DND-41 (cell line): ENCODE measurements at regions not wholly inside any gene's neighbourhood (a gene's known extent, or its start where the extent isn't known, plus 50 kb on each side); places are given as distances from the start of the nearest gene placed in this dataset.

Experiments
- ATAC-seq: fragments of 200-7000 bp; cut with Tn5 transposase; 3 replicates; pipeline ENCODE4 v1.9.1; 2021; ENCODE audit warnings: low read depth; ENCODE audit not compliant: insufficient read depth
- DNase-seq: peaks from one replicate; pipeline ENCODE4 v3.0.0-alpha.2; 2020
- H2AFZ ChIP-seq: 2 replicates; pipeline ENCODE4 v1.6.0; 2012; ENCODE audit warnings: low read depth, low read length
- H3K27ac ChIP-seq: 2 replicates; pipeline ENCODE4 v1.5.1; 2012; ENCODE audit warnings: low read length, inconsistent platforms
- H3K27me3 ChIP-seq: fragments of 200-600 bp; sonication (generic); 2 replicates; pipeline ENCODE4 v1.6.0; 2012; ENCODE audit warnings: low read length, mild to moderate bottlenecking, inconsistent platforms; ENCODE audit not compliant: insufficient read depth, poor library complexity
- H3K36me3 ChIP-seq: 2 replicates; pipeline ENCODE4 v1.5.1; 2012; ENCODE audit warnings: low read length, inconsistent platforms; ENCODE audit not compliant: insufficient read depth
- H3K4me1 ChIP-seq: 2 replicates; pipeline ENCODE4 v1.5.1; 2012; ENCODE audit warnings: mild to moderate bottlenecking, low read length; ENCODE audit not compliant: insufficient read depth
- H3K4me2 ChIP-seq: 2 replicates; pipeline ENCODE4 v1.6.0; 2012; ENCODE audit warnings: mild to moderate bottlenecking, moderate library complexity, low read length, inconsistent platforms; ENCODE audit not compliant: insufficient read depth
- H3K4me3 ChIP-seq, 2 experiments: fragments of 200-600 bp in 1 of 2; shearing (Covaris generic) in 1 of 2; 2 replicates each; pipeline ENCODE4 v1.5.1; 2012 to 2016; ENCODE audit warnings: inconsistent platforms in 2 of 2, low read length in 2 of 2, mild to moderate bottlenecking in 2 of 2, low read depth in 1 of 2, moderate library complexity in 1 of 2
- H3K79me2 ChIP-seq: 2 replicates; pipeline ENCODE4 v1.6.0; 2012; ENCODE audit warnings: low read length, inconsistent platforms; ENCODE audit not compliant: insufficient read depth
- H3K9ac ChIP-seq: 2 replicates; pipeline ENCODE4 v1.6.0; 2012; ENCODE audit warnings: low read depth, mild to moderate bottlenecking, inconsistent platforms, low read length, moderate library complexity
- H3K9me3 ChIP-seq: 2 replicates; pipeline ENCODE4 v1.5.1; 2012; ENCODE audit warnings: low read length, moderate library complexity, mild to moderate bottlenecking, inconsistent platforms; ENCODE audit not compliant: insufficient read depth, severe bottlenecking
- H4K20me1 ChIP-seq: 2 replicates; pipeline ENCODE4 v1.6.0; 2012; ENCODE audit warnings: low read length; ENCODE audit not compliant: insufficient read depth
- EZH2 ChIP-seq: IDR thresholded peaks from 3 replicates; pipeline ENCODE4 v1.6.1; 2012; ENCODE audit warnings: borderline replicate concordance, low read depth, mild to moderate bottlenecking, moderate library complexity, low read length, inconsistent platforms; ENCODE audit not compliant: severe bottlenecking
- TF ChIP-seq, protein P1 (sequence below): IDR thresholded peaks from 2 replicates; pipeline ENCODE4 v1.5.1; 2012; ENCODE audit warnings: borderline replicate concordance, low read length, moderate library complexity, mild to moderate bottlenecking; ENCODE audit not compliant: poor library complexity, severe bottlenecking; ENCODE audit errors: extremely low read depth

- ATAC-seq (no peak), DNase-seq (no peak)
- Histone ChIP-seq H3K4me1 (no peaks in the 10 kb centered on the region), H3K79me2 (no peaks in the 10 kb centered on the region), H3K27me3 (peaks cover 5% of the 10 kb centered on the region), H3K9ac (no peak overlapping the region), H3K27ac (no peak overlapping the region), H4K20me1 (no peaks in the 10 kb centered on the region), H3K4me2 (no peak overlapping the region), H3K36me3 (no peaks in the 10 kb centered on the region), H2AFZ (no peak overlapping the region), H3K9me3 (no peaks in the 10 kb centered on the region), H3K4me3 (no peak overlapping the region)
- no peak for TF ChIP-seq EZH2
- TF ChIP-seq, protein P1, sequence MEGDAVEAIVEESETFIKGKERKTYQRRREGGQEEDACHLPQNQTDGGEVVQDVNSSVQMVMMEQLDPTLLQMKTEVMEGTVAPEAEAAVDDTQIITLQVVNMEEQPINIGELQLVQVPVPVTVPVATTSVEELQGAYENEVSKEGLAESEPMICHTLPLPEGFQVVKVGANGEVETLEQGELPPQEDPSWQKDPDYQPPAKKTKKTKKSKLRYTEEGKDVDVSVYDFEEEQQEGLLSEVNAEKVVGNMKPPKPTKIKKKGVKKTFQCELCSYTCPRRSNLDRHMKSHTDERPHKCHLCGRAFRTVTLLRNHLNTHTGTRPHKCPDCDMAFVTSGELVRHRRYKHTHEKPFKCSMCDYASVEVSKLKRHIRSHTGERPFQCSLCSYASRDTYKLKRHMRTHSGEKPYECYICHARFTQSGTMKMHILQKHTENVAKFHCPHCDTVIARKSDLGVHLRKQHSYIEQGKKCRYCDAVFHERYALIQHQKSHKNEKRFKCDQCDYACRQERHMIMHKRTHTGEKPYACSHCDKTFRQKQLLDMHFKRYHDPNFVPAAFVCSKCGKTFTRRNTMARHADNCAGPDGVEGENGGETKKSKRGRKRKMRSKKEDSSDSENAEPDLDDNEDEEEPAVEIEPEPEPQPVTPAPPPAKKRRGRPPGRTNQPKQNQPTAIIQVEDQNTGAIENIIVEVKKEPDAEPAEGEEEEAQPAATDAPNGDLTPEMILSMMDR, result no peak
Observed at GRCh38 chr3:182725372-182726251, 67.7 kb upstream of the ATP11B start.

DNA sequence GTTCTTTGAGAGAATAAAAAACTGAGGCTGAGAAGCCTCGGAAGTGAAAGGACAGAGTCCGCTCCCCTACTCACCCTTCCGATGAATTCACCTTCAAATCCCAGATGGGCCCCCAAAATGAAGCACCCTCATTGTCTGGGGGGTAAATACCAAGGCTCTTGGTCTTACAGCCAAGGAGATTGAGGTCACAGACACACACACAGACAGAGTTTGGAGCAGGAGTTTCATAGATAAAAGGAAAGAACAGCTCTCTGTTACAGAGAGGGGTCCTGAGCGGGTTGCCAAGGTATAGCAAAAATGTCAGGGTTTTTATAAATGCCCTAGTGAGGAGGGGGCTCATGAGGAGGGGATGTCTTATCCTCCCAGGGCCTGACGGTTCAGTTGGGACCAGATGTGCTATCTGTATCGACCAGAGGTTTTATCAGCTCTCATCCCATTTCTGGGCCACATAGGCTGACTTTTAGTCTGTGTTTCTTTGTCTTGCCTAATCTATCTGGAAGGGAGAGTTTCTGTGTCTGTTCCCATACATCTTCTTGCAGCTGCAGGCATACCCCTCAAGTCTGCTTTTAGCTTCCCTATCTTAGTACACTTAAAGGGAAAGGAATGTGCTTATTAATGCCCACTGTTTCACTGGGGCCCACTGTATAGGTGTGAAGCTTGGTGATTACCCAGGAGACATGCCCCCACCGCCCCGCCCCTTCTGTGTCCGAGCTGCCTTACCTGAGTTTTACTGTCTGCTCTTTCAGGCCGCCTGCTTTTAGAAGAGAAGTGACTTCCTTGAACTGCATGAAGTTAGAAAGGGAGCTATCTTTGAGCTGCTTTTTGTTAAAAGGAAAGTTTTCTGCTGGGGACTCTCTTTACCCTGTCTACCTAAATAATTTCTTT is 66.8 kb upstream of the ATP11B start:
- no peak for ATAC-seq
- Histone ChIP-seq H2AFZ (no peak overlapping the region), H3K9me3 (no peaks in the 10 kb centered on the region), H3K4me2 (no peak overlapping the region), H3K36me3 (no peaks in the 10 kb centered on the region), H3K4me1 (no peaks in the 10 kb centered on the region), H4K20me1 (no peaks in the 10 kb centered on the region), H3K27me3 (peaks cover 5% of the 10 kb centered on the region), H3K4me3 (no peak overlapping the region), H3K27ac (no peak overlapping the region), H3K79me2 (no peaks in the 10 kb centered on the region), H3K9ac (no peak overlapping the region)
- TF ChIP-seq, protein P1, result no peak
- TF ChIP-seq EZH2, result no peak
- DNase-seq, result no peak

GRCh38 chr3:182728238-182728637 is 65.1 kb upstream of the ATP11B start:
- Histone ChIP-seq H3K9ac (no peak overlapping the region), H2AFZ (no peak overlapping the region), H3K27ac (no peak overlapping the region), H3K27me3 (peaks cover 5% of the 10 kb centered on the region), H3K36me3 (no peaks in the 10 kb centered on the region), H3K79me2 (no peaks in the 10 kb centered on the region), H3K4me3 (no peak overlapping the region), H4K20me1 (no peaks in the 10 kb centered on the region), H3K9me3 (no peaks in the 10 kb centered on the region), H3K4me2 (no peak overlapping the region), H3K4me1 (no peaks in the 10 kb centered on the region)
- ATAC-seq (no peak), DNase-seq (no peak)
- TF ChIP-seq, protein P1, result no peak
- TF ChIP-seq EZH2, result no peak
